ENCODE measurements at regions not wholly inside any gene's neighbourhood (a gene's known extent, or its start where the extent isn't known, plus 50 kb on each side); places are given as distances from the start of the nearest gene placed in this dataset.
A peak's percentile ranks its signal among the peaks of the same experiment; 100 is the strongest.
"Not testable (repeated sequence)": the region's sequence is repeated elsewhere in the genome, so short reads cannot be mapped to it uniquely, and the experiment has no call there.

- not testable (repeated sequence) for H3K36me3 Mint-ChIP-seq, H3K27ac Mint-ChIP-seq, ATAC-seq, H3K4me3 Mint-ChIP-seq, H3K9me3 Mint-ChIP-seq
- Mint-ChIP-seq H3K4me1 (peaks cover 26% of the 10 kb centered on the region), H3K27me3 (peaks cover 37% of the 10 kb centered on the region)
Observed at GRCh38 chr15:70373439-70373838, 275.7 kb upstream of the TLE3 start.

DNA sequence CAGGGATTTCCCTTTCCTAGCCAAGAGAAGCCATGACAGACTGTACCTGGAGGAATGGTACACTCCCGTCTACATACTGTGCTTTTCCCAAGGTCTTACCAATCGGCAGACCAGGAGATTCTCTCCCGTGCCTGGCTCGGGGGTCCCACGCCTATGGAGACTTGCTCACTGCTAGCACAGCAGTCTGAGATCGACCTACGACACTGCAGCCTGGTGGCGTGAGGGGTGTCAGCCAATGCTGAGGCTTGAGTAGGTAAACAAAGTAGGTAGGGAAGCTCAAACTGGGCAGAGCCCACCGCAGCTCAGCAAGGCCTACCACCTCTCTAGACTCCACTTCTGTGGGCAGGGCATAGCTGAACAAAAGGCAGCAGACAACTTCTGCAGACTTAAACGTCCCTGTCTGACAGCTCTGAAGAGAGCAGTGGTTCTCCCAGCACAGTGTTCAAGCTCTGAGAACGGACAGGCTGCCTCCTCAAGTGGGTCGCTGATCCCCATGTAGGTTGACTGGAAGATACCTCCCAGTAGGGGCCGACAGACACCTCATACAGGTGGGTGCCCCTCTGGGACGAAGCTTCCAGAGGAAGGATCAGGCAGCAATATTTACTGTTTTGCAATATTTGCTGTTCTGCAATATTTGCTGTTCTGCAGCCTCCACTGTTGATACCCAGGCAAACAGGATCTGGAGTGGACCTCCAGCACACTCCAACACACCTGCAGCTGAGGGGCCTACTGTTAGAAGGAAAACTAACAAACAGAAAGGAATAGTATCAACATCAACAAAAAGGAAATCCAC is 270.4 kb upstream of the TLE3 start:
- peaks cover 33% of the 10 kb centered on the region for H3K4me1 Mint-ChIP-seq
- H3K9me3 Mint-ChIP-seq, H3K27ac Mint-ChIP-seq, H3K4me3 Mint-ChIP-seq, H3K36me3 Mint-ChIP-seq, H3K27me3 Mint-ChIP-seq, ATAC-seq: not testable (repeated sequence)

DNA sequence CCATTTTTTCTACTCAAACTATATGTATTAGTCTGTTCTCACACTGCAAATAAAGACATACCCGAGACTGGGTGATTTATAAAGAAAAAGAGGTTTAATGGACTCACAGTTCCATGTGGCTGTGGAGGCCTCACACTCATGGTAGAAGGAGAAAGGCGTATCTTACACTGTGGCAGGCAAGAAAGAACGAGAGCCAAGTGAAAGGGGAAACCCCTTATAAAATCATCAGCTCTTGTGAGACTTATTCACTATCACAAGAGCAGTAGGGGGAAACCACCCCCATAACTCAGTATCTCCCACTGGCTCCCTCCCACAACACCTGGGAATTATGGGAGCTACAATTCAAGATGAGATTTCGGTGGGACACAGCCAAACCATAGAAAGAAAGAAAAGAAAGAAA is 266.3 kb upstream of the TLE3 start:
- H3K27me3 Mint-ChIP-seq = not testable (repeated sequence)

DNA sequence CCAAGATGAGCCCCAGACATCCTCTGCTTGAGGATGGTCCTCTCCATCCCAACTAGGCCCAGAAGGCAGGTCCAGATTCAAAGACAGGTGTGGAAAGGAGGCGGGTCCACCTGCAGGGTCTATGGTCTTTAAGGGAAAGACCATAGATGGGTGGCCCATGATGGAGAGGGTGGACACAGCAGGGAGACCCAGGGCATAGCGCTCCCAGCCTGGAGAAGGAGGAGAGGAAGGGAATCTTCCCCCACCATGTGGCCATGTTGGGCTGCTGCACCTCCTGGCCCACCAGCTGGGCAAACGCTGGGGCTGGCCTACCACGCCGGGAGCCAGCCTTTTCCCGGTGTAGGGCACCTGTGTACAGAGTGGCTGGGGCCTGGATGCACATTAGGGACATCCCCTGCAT is 265.2 kb upstream of the TLE3 start:
- H3K27ac Mint-ChIP-seq = no peak overlapping the region
- H3K4me1 Mint-ChIP-seq = peaks cover 21% of the 10 kb centered on the region
- ATAC-seq = no peak
- no peaks in the 10 kb centered on the region for H3K9me3 Mint-ChIP-seq
- H3K4me3 Mint-ChIP-seq = no peak overlapping the region
- no peaks in the 10 kb centered on the region for H3K36me3 Mint-ChIP-seq
- H3K27me3 Mint-ChIP-seq = peaks cover 10% of the 10 kb centered on the region

More for the DNA sequence above, 266.3 kb upstream of the TLE3 start:
- ATAC-seq, H3K4me3 Mint-ChIP-seq, H3K9me3 Mint-ChIP-seq, H3K36me3 Mint-ChIP-seq: not testable (repeated sequence)
- peaks cover 21% of the 10 kb centered on the region for H3K4me1 Mint-ChIP-seq
- H3K27ac Mint-ChIP-seq = peak overlapping the region; percentile 23

DNA sequence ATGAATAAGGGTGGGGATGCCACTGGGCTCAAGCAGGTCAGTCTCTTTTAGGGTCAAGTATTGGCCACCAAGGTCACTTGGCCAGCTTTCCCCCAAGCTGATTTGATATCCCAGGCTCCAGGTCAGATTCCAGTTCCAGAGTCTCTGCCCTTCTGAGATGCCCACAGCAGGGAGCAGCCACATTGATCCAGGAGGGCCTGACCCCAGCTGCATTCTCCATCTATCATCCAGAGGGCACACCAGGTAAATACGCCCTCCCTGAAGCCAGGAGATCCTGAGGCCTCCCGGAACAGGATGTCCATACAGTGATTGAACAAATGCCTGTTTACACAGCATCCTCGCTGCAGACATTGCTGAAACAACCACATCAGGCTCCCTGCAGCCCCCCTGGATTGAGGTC is 264.6 kb upstream of the TLE3 start:
- H3K9me3 Mint-ChIP-seq = no peaks in the 10 kb centered on the region
- H3K36me3 Mint-ChIP-seq = no peaks in the 10 kb centered on the region
- peaks cover 21% of the 10 kb centered on the region for H3K4me1 Mint-ChIP-seq
- H3K27me3 Mint-ChIP-seq = peaks cover 10% of the 10 kb centered on the region
- no peak for ATAC-seq
- H3K27ac Mint-ChIP-seq = no peak overlapping the region
- no peak overlapping the region for H3K4me3 Mint-ChIP-seq

- no peaks in the 10 kb centered on the region for H3K9me3 Mint-ChIP-seq
- peaks cover 10% of the 10 kb centered on the region for H3K27me3 Mint-ChIP-seq
Observed at GRCh38 chr15:70361891-70362290, 264.2 kb upstream of the TLE3 start.

DNA sequence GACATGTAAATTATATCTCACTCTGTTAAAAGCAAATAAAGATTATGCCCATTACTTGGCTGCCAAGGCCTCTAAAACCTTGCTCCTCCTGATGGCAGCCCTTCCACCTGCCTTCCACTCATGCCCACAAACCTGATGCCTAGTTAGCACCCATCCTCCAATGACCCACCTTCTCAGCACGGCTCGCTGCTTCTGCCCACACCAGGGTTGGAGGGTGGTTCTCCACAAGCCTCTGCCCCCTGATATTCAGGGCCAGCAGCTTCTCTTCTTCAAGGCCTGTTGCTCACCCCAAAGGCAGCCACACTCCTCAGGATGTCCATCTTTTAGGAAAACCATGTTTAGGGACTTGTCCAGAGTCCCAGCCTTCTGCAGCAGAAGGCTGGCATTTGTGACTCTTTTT is 263.4 kb upstream of the TLE3 start:
- ATAC-seq = no peak

More at GRCh38 chr15:70361891-70362290, 264.2 kb upstream of the TLE3 start:
- ATAC-seq = no peak
- Mint-ChIP-seq H3K36me3 (no peaks in the 10 kb centered on the region), H3K27ac (no peak overlapping the region), H3K4me1 (peaks cover 21% of the 10 kb centered on the region), H3K4me3 (no peak overlapping the region)

DNA sequence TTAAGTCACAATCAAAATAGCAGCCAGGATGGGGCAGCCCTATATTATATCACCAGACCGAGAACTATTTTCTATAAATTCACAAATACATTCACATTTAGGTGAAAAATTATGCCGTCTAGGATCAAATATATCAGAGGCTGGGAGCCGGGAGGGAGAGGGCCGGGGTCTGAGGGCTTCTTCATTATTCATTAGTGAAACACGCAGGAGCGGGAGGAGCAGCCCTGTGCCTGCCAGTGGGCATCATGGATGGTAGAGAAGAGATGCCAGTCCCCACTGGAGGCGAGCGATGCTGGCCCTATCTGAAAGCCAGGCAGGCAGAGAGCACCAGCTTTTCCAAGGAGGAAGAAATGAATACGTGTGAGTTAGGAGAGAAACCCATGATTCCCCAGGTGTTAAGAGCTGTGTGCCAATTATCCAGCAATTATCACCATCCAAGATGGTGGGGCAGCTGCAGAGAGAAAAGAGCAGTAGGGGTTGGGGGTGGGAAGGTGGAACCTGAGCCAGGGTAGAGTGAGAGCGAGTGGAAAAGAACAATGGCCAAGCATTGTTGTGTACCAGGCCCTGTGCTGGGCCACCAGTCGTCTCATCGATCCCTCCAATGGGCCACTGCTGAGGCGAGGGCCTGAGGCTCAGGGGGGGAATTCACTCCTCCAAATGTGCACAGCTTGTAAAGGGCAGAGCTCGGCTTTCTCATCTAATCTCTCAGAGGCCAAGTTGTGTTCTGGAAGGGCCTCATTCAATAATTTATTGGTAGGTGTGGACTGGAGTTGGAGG is 261.3 kb upstream of the TLE3 start:
- Mint-ChIP-seq H3K36me3 (no peaks in the 10 kb centered on the region), H3K9me3 (no peaks in the 10 kb centered on the region), H3K4me3 (no peak overlapping the region), H3K27me3 (peaks cover 4% of the 10 kb centered on the region), H3K27ac (no peak overlapping the region), H3K4me1 (peaks cover 17% of the 10 kb centered on the region)
- no peak for ATAC-seq

More for the DNA sequence above, 263.4 kb upstream of the TLE3 start:
- Mint-ChIP-seq H3K9me3 (no peaks in the 10 kb centered on the region), H3K4me3 (no peak overlapping the region), H3K36me3 (no peaks in the 10 kb centered on the region), H3K4me1 (peaks cover 21% of the 10 kb centered on the region), H3K27me3 (peaks cover 10% of the 10 kb centered on the region), H3K27ac (no peak overlapping the region)

- Mint-ChIP-seq H3K4me3 (no peak overlapping the region), H3K27ac (no peak overlapping the region), H3K4me1 (peaks cover 8% of the 10 kb centered on the region), H3K9me3 (no peaks in the 10 kb centered on the region), H3K36me3 (no peaks in the 10 kb centered on the region), H3K27me3 (no peaks in the 10 kb centered on the region)
- ATAC-seq = no peak
Observed at GRCh38 chr15:70358011-70358819, 260.5 kb upstream of the TLE3 start.

GRCh38 chr15:70357453-70357852 is 259.7 kb upstream of the TLE3 start:
- no peak overlapping the region for H3K4me3 Mint-ChIP-seq
- no peak for ATAC-seq
- H3K4me1 Mint-ChIP-seq = peaks cover under 1% of the 10 kb centered on the region
- no peak overlapping the region for H3K27ac Mint-ChIP-seq
- no peaks in the 10 kb centered on the region for H3K9me3 Mint-ChIP-seq
- no peaks in the 10 kb centered on the region for H3K27me3 Mint-ChIP-seq
- H3K36me3 Mint-ChIP-seq = no peaks in the 10 kb centered on the region

GRCh38 chr15:70356919-70357318 is 259.2 kb upstream of the TLE3 start:
- Mint-ChIP-seq H3K27ac (no peak overlapping the region), H3K4me1 (no peaks in the 10 kb centered on the region), H3K36me3 (no peaks in the 10 kb centered on the region), H3K9me3 (no peaks in the 10 kb centered on the region), H3K4me3 (no peak overlapping the region), H3K27me3 (no peaks in the 10 kb centered on the region)
- no peak for ATAC-seq

- H3K9me3 Mint-ChIP-seq = no peaks in the 10 kb centered on the region
- ATAC-seq = no peak
- no peaks in the 10 kb centered on the region for H3K4me1 Mint-ChIP-seq
- H3K36me3 Mint-ChIP-seq = no peaks in the 10 kb centered on the region
- no peak overlapping the region for H3K27ac Mint-ChIP-seq
- H3K27me3 Mint-ChIP-seq = no peaks in the 10 kb centered on the region
- H3K4me3 Mint-ChIP-seq = no peak overlapping the region
Observed at GRCh38 chr15:70356062-70356860, 258.5 kb upstream of the TLE3 start.

DNA sequence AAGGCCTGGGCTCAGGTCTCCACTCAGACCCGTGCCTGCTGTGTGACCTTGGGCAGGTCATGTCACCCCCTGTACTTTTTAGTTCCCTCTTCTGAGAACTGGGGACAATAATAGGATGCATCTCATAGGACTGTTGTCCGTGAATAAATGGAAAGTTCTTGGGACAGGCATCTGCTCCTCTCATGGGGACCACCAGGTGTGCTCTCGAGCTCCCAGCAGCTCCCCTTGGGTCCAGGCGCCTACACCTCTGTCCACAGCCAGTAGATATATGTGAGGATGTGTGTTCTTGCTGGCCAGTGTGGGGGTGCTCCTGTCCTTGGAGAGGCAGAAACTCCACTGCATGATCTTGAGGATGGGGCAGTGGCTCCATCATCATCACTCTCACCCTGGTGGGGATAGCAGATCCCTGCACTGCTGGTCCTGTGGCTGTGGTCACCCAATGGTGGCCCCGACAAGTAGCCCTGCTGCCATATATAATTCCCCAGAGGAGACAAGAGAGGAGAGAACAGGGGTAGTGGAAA is 257.6 kb upstream of the TLE3 start:
- Mint-ChIP-seq H3K9me3 (no peaks in the 10 kb centered on the region), H3K27me3 (no peaks in the 10 kb centered on the region), H3K4me1 (no peaks in the 10 kb centered on the region), H3K27ac (no peak overlapping the region), H3K36me3 (no peaks in the 10 kb centered on the region), H3K4me3 (no peak overlapping the region)
- ATAC-seq = no peak

DNA sequence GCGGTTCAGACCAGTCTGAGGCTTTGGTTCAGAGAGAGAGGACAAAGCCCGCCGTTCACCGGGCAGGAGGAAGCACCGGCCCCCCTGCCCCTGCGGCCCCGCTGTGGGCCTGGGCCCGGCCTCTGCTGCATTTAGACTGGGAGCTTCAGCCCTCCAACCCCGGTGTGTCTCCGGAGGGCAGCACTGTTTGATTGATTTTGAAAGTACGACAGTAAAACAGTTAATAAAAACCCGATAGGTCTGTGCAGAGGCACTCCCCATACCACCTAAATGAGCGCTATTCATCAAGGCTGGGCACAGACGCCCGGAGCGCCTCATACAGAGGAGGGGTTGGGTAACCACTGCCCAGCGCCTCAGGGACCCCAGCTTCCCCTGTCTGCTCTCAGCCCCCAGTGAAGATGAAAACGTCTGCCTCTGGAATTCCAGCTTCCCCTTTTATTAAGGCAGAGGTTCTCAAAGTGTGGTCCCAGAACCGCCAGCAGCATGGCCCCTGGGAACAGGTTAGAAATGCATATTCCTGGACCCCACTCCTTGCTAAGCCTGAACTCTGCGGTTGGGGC is 256.7 kb upstream of the TLE3 start:
- no peaks in the 10 kb centered on the region for H3K4me1 Mint-ChIP-seq
- no peak overlapping the region for H3K27ac Mint-ChIP-seq
- no peaks in the 10 kb centered on the region for H3K36me3 Mint-ChIP-seq
- H3K4me3 Mint-ChIP-seq = no peak overlapping the region
- no peaks in the 10 kb centered on the region for H3K9me3 Mint-ChIP-seq
- H3K27me3 Mint-ChIP-seq = no peaks in the 10 kb centered on the region
- ATAC-seq = no peak
